CD14-positive monocyte (primary cell): ENCODE measurements at regions not wholly inside any gene's neighbourhood (a gene's known extent, or its start where the extent isn't known, plus 50 kb on each side); places are given as distances from the start of the nearest gene placed in this dataset.

Source experiments
- DNase-seq, 3 donors: peaks; one replicate each; pipeline ENCODE4 v3.0.0-alpha.2; 2011 to 2022
- H2AFZ ChIP-seq: 2 replicates; pipeline ENCODE4 v1.6.0; 2012; ENCODE audit warnings: mild to moderate bottlenecking, low read depth, low read length, inconsistent platforms; ENCODE audit not compliant: insufficient read depth, poor library complexity, severe bottlenecking
- H3K27ac ChIP-seq, 2 donors: 1 replicate in 1 of 2; 2 replicates in 1 of 2; pipeline ENCODE4 v1.5.1; 2012 to 2013; ENCODE audit warnings: low read length in 2 of 2, control low read depth in 1 of 2, inconsistent platforms in 1 of 2, low read depth in 1 of 2, mild to moderate bottlenecking in 1 of 2
- H3K27me3 ChIP-seq, 2 donors: one replicate each; pipeline versions ENCODE4 v1.6.0 to v1.6.1; 2011 to 2013; ENCODE audit warnings: low read length in 2 of 2; ENCODE audit not compliant: control insufficient read depth in 2 of 2, insufficient read depth in 2 of 2
- H3K36me3 ChIP-seq, 2 donors: replicated peaks in 1 of 2; 1 replicate in 1 of 2; 2 replicates in 1 of 2; pipeline versions ENCODE4 v1.5.1 to v1.6.1; 2012 to 2013; ENCODE audit warnings: low read length in 2 of 2, control low read depth in 1 of 2, inconsistent platforms in 1 of 2, mild to moderate bottlenecking in 1 of 2; ENCODE audit not compliant: insufficient read depth in 2 of 2, control insufficient read depth in 1 of 2
- H3K4me1 ChIP-seq, 2 donors: 1 replicate in 1 of 2; 2 replicates in 1 of 2; pipeline versions ENCODE4 v1.5.1 to v1.6.1; 2012 to 2013; ENCODE audit warnings: low read length in 2 of 2, control low read depth in 1 of 2, inconsistent platforms in 1 of 2, mild to moderate bottlenecking in 1 of 2, moderate library complexity in 1 of 2; ENCODE audit not compliant: insufficient read depth in 2 of 2, control insufficient read depth in 1 of 2
- H3K4me2 ChIP-seq: replicated peaks from 2 replicates; pipeline ENCODE3; 2012; ENCODE audit warnings: low read length, moderate library complexity, mild to moderate bottlenecking; ENCODE audit not compliant: poor library complexity, severe bottlenecking; ENCODE audit errors: extremely low read depth
- H3K4me3 ChIP-seq, 3 experiments: fragments of 200-600 bp in 1 of 3; sonication (generic) in 1 of 3; replicated peaks in 1 of 3; 1 replicate in 2 of 3; 2 replicates in 1 of 3; pipeline ENCODE4 v1.5.1; 2011 to 2013; ENCODE audit warnings: low read length in 3 of 3, mild to moderate bottlenecking in 3 of 3, control low read depth in 2 of 3, low read depth in 2 of 3, inconsistent platforms in 1 of 3, moderate library complexity in 1 of 3
- H3K79me2 ChIP-seq: 2 replicates; pipeline ENCODE4 v1.6.0; 2012; ENCODE audit warnings: mild to moderate bottlenecking, control low read depth, inconsistent platforms, low read length, moderate library complexity; ENCODE audit not compliant: insufficient read depth
- H3K9ac ChIP-seq: 2 replicates; pipeline ENCODE4 v1.6.0; 2017; ENCODE audit warnings: low read length, mild to moderate bottlenecking; ENCODE audit not compliant: insufficient read depth, poor library complexity, severe bottlenecking
- H3K9me3 ChIP-seq, 2 donors: replicated peaks in 1 of 2; 1 replicate in 1 of 2; 2 replicates in 1 of 2; pipeline versions ENCODE4 v1.5.1 to v1.6.1; 2012 to 2013; ENCODE audit warnings: low read length in 2 of 2, control low read depth in 1 of 2; ENCODE audit not compliant: control insufficient read depth in 1 of 2, insufficient read depth in 1 of 2
- H4K20me1 ChIP-seq: 2 replicates; pipeline ENCODE4 v1.6.0; 2012; ENCODE audit warnings: mild to moderate bottlenecking, low read length, control low read depth, moderate library complexity; ENCODE audit not compliant: insufficient read depth
- H3K27ac Mint-ChIP-seq, 7 donors: one replicate each; pipeline ENCODE4 v1.8.0; 2020; ENCODE audit warnings: mild to moderate bottlenecking in 7 of 7, mixed read lengths in 7 of 7, moderate library complexity in 6 of 7, inconsistent platforms in 2 of 7
- H3K27me3 Mint-ChIP-seq, 3 donors: one replicate each; pipeline ENCODE4 v1.8.0; 2021 to 2022; ENCODE audit warnings: low read depth in 3 of 3, mild to moderate bottlenecking in 3 of 3, mixed read lengths in 3 of 3, moderate library complexity in 3 of 3, inconsistent platforms in 1 of 3
- H3K36me3 Mint-ChIP-seq, 2 donors: one replicate each; pipeline ENCODE4 v1.8.0; 2020; ENCODE audit warnings: mixed read lengths in 2 of 2, inconsistent platforms in 1 of 2, mild to moderate bottlenecking in 1 of 2
- H3K4me1 Mint-ChIP-seq: one replicate; pipeline ENCODE4 v1.8.0; 2020; ENCODE audit warnings: mild to moderate bottlenecking, mixed read lengths
- H3K4me3 Mint-ChIP-seq, 2 donors: one replicate each; pipeline ENCODE4 v1.8.0; 2020; ENCODE audit warnings: mild to moderate bottlenecking in 2 of 2, mixed read lengths in 2 of 2, moderate library complexity in 1 of 2
- H3K9me3 Mint-ChIP-seq, 7 donors: one replicate each; pipeline ENCODE4 v1.8.0; 2020 to 2022; ENCODE audit warnings: mixed read lengths in 7 of 7, mild to moderate bottlenecking in 6 of 7, moderate library complexity in 6 of 7, inconsistent platforms in 2 of 7
- CTCF ChIP-seq: fragments of 200-600 bp; IDR thresholded peaks from one replicate; pipeline ENCODE4 v1.8.0; 2022; ENCODE audit warnings: antibody characterized with exemption, mild to moderate bottlenecking
- intact Hi-C, 2 donors: fragments of 100-400 bp; cut with micrococcal nuclease; formaldehyde crosslinking; loops; one replicate each; pipeline versions ENCODE4 v1.15.0 to v1.15.1; 2023

GRCh38 chr6:88388589-88388988 is 222.4 kb upstream of the CNR1 start:
- no peak overlapping the region for H3K4me3 Mint-ChIP-seq
- H3K4me1 Mint-ChIP-seq, result no peaks in the 10 kb centered on the region
- H3K36me3 Mint-ChIP-seq, result no peaks in the 10 kb centered on the region

GRCh38 chr6:88386167-88386566 is 220.0 kb upstream of the CNR1 start:
- no peaks in the 10 kb centered on the region for H3K36me3 Mint-ChIP-seq
- H2AFZ ChIP-seq, result no peak overlapping the region
- no peaks in the 10 kb centered on the region for H3K4me1 Mint-ChIP-seq
- intact Hi-C loops, result no loop called here
- no peak overlapping the region for H3K27ac ChIP-seq
- no peak for DNase-seq
- H3K9me3 ChIP-seq, result peaks cover 0 to 5% of the 10 kb centered on the region in 2 donors
- no peak overlapping the region for H3K9ac ChIP-seq
- no peak overlapping the region for H3K27ac Mint-ChIP-seq
- H3K4me2 ChIP-seq, result no peak overlapping the region
- H3K79me2 ChIP-seq, result no peaks in the 10 kb centered on the region
- no peak for TF ChIP-seq CTCF
- H3K4me1 ChIP-seq, result peaks cover 0 to 3% of the 10 kb centered on the region in 2 donors
- peaks cover 0 to 8% (median 0%) of the 10 kb centered on the region in 7 donors for H3K9me3 Mint-ChIP-seq
- no peak overlapping the region for H3K4me3 ChIP-seq
- H3K27me3 Mint-ChIP-seq, result peaks cover 0 to 4% (median 2%) of the 10 kb centered on the region in 3 donors
- no peak overlapping the region for H3K4me3 Mint-ChIP-seq
- no peaks in the 10 kb centered on the region for H4K20me1 ChIP-seq
- no peaks in the 10 kb centered on the region for H3K27me3 ChIP-seq
- no peaks in the 10 kb centered on the region for H3K36me3 ChIP-seq

More at GRCh38 chr6:88388589-88388988, 222.4 kb upstream of the CNR1 start:
- H3K36me3 ChIP-seq, result no peaks in the 10 kb centered on the region
- peaks cover 1 to 6% (median 1%) of the 10 kb centered on the region in 3 donors for H3K27me3 Mint-ChIP-seq
- no peak overlapping the region for H3K4me3 ChIP-seq
- H3K27ac ChIP-seq, result no peak overlapping the region
- H3K4me1 ChIP-seq, result no peaks in the 10 kb centered on the region
- no peak overlapping the region for H3K4me2 ChIP-seq
- no peaks in the 10 kb centered on the region for H4K20me1 ChIP-seq
- no peak overlapping the region for H3K27ac Mint-ChIP-seq
- DNase-seq, result no peak
- peaks cover 0 to 8% of the 10 kb centered on the region in 2 donors for H3K9me3 ChIP-seq
- peaks cover 0 to 20% (median 4%) of the 10 kb centered on the region in 7 donors for H3K9me3 Mint-ChIP-seq
- H3K9ac ChIP-seq, result no peak overlapping the region
- H2AFZ ChIP-seq, result no peak overlapping the region
- intact Hi-C loops, result no loop called here
- no peaks in the 10 kb centered on the region for H3K27me3 ChIP-seq
- no peak for TF ChIP-seq CTCF
- no peaks in the 10 kb centered on the region for H3K79me2 ChIP-seq
